HG03159 (cell line): ENCODE measurements at regions not wholly inside any gene's neighbourhood (a gene's known extent, or its start where the extent isn't known, plus 50 kb on each side); places are given as distances from the start of the nearest gene placed in this dataset.
A peak's percentile ranks its signal among the peaks of the same experiment; 100 is the strongest.
"Not testable (repeated sequence)": the region's sequence is repeated elsewhere in the genome, so short reads cannot be mapped to it uniquely, and the experiment has no call there.

Source experiments
- ATAC-seq: cut with Tn5 transposase; IDR thresholded peaks from one replicate; pipeline ENCODE4 v1.9.1; 2021; ENCODE audit warnings: mild to moderate bottlenecking, moderate library complexity; ENCODE audit not compliant: unreplicated experiment

DNA sequence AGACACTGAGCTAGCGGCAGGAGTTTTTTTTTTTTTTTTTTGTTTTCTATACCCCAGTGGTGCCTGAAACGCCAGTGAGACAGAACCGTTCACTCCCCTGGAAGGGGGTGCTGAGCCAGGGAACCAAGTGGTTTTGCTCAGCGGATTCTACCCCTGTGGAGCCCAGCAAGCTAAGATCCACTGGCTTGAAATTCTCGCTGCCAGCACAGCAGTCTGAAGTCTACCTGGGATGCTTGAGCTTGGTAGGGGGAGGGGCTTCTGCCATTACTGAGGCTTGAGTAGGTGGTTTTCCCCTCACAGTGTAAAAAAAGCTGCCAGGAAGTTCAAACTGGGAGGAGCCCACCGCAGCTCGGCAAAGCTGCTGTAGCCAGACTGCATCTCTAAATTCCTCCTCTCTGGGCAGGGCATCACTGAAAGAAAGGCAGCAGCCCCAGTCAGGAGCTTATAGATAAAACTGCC, 173.0 kb downstream of the DMAC1 start:
- ATAC-seq, result not testable (repeated sequence)

DNA sequence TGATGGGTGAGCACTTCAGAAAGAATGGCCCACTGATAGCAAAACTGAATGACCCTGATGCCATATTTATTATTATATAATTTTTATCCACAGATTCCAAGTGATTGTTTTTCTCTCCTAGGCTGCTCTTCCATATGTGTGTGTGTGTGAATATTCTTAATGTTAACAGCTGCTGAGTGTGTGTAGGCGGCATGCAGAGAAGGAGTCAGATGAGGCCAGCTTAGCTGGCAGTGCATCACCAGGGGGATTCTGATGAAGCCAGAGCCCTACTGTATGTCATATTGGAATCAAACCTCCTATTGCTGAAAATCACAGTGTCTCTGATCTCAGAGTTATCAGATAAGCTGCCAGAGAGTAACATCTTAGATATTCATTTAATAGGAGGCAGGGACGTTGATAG, 177.1 kb downstream of the DMAC1 start:
- no peak for ATAC-seq

DNA sequence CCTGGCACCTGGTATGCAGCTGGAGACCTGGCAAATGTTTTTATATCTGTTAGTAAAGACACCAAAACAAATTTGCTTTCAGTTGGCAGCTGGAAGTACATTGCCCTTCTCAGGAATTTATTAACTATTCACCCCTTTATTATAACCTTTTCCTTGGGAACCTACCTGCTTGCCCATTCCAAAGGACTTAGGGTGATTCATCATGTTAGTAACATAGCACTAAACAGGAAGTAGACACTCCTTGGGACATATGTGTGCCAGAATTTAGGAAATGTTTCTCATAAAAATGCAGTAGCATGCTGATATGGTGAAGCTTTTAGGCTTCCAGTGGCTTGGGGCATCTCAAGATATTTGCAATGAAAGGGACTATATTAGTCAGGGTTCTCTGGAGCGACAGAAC, 184.2 kb downstream of the DMAC1 start:
- ATAC-seq, result no peak

DNA sequence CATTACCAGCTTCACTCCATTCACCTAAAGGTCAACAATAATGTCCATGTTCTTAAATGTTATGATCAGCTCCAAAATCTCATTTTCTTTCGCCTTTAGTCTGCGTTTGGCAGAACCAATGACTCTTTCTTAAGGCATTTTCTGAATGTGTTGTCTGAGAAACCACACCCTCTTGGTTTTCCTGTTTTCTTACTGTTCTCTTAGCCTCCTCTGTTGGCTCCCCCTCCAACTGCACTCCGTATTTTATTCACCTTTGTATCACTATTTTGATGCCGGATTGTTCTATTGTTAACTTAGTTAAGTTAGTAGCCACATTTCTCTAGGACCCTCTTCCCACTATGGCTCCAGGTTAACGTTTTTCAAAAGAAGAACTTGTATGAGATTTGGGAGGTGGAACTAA, 185.6 kb downstream of the DMAC1 start:
- ATAC-seq, result no peak

DNA sequence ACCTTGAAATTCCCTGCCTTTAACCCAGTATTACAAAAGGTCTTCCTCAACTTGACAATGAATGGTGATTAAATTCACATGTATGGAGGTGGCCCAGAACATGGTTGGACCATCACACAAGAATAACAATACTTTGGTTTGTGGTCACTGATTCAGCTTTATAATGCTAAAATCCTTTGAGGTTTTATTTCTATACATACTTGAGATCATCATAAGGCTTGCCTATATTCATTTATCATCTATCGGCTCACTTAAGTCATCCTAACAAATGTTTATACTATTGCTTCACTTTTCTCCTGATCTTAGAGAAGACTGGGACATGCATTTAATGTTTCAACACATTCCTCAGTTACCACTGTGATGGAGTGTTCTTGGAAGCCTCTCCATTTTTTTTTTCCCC, 191.3 kb downstream of the DMAC1 start:
- ATAC-seq, result no peak

DNA sequence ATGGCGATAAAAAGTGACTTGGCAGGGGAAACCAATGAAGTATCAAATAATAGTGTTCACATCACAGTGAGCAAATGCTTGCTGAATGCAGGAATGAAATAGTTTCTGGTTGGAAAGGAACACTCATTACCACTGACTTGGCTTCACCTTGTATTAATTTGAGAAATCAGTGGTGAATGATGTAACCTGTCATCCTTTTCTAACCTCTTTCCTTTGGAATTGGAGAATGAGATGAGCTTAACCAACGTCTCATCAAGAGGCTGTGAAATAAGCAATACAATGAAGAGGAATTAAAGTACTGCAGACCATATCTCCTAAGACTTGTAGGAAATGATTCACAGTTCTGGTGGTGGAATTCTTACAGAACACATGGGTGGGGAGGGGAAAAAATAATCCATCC, 192.2 kb downstream of the DMAC1 start:
- ATAC-seq, result no peak

DNA sequence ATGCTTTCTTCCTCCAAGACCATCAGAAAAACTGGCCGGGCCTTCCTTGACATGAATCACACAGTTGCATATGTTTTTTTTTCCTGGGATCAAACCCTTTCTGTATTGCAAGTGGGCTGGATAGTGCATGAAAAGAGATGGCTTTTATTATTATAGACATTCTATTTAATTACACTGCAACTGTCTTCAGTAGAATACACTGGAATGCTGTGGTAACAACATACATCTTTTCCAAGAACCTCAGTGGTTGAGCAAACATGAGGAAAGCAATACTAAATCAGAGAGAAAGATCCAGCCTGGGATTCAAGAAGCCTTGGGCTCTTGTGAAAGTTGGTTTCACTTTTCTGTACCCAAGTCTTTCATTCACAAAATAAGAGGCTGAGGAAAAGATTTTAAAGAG, 193.0 kb downstream of the DMAC1 start:
- no peak for ATAC-seq

DNA sequence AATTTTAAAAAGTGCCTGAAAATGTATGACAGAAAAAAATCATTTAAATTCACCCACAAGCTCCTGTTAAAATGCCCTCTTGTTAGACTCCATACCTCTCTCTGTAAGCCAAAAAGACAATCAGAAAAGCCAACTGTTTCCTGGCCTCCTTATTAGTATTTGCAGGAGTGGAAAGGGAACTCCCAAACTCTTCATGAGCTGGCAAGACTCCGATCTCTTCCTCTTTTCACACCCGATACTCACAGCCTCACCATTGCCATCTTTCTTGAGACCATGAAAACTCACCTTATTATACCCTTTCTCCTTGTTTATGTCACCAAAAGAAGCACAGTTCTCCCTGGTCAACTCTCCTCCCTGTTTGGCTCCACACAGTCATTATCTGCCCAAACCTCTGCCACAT, 197.8 kb downstream of the DMAC1 start:
- ATAC-seq, result no peak

DNA sequence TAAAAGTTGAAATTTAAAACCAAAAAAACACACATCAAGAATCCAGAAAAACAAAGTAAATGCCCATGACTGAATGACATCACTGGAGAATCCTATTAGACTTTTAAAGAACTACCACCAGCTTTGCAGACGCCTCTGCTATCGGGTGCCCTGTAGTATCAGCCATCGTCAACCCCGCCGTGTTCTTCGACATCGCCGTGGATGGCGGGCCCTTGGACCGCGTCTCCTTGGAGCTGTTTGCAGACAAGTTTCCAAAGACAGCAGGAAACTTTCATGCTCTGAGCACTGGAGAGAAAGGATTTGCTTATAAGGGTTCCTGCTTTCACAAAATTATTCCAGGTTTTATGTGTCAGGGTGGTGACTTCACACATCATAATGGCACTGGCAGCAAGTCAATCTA, 201.9 kb downstream of the DMAC1 start:
- no peak for ATAC-seq

DNA sequence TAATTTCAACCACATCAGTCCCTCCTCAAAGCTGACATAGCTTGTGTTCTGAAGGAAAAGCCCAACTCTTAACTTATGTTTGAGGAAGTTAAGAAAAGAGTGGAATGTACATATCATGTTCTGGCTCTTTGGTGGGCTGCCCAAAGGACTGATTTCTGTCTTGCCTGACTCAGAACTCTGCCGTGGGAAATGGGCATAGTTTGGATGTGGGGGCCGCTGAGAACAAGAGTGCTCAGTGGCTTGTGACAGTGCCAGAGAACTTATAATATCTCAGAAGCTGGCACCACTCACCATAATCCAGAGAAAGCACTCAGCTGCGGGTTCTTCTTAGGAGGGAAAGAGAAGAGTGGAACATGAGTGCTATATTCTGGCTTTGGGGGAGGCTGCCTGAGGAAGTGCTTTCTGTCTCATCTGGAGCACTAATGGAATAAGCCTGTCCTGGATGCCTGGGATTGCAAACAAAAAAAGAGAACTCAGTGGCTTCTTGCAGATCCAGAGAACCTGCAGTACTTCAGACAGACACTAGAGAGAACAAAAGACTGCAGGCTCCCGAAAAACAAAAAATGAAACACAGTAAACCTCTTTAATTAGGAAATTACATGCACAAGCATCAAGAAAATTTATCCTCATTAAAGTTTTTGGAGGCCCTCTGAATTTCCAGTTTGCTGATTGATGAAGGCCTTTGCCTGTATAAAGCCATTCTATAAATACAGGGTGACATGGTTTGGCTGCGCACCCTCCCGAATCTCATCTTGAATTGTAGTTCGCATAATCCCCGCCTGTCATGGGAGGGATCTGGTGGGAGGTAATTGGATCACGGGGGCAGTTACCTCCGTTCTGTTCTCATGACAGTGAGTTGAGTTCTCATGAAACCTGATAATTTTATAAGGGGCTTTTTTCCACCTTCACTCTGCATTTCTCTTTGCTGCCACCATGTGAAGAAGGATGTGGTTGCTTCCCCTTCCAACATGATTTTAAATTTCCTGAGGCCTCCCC, 207.0 kb downstream of the DMAC1 start:
- ATAC-seq, result no peak

DNA sequence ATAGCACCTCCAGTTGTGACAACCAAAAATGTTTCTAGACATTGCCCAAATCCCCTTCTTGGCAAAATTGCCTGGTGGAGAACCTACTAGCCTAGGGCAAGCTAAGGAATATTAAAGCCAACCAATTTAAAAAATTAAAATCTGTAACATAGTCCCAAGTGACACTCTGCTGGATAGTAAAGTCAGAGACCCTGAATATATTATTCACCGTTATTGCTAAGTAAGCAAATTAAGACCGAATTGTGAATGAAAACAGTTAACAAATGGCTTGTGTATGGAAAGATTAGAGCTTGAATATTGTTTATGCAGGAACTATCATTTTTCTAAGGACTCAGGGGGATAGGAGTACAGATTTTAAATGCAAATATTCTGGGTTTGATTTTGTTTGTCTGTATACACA, 208.1 kb downstream of the DMAC1 start:
- ATAC-seq, result no peak

DNA sequence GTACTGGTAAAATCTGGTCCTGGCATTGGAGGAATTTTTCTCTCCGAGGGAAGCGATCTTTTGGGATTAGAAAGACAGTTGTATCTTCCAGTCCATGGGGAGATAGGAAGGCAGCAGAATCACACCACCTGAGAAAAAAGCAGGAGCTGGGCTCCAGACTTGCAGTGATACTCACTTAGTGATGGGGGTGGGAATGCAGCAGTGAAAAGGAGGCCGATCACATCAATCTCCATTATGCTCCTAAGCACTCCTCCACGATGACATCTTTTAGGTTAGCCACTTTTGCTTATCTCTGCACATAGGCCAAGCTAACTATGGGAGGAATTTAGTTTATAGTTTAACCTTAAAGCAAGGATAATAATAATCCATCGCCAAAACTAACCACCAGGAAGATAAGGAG, 219.0 kb downstream of the DMAC1 start:
- ATAC-seq, result no peak

DNA sequence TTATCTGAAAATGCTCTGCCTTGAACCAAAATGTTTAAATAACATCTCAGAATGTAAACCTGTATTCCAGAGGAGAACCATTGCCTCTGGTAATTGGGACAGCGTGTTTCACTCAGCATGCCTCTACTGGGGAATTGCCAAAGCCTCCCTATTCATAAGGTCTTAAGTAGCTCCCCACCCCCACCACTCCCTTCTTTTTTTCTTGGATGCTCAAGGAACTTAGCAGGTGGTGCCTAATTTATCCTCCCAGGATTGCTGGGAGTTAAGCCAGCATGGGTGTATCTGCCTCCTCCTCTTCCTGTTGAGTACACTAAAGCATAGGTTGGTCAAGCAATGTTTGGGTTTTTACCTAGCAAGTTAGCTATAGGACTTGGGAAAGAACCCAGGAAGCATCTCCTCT, 220.2 kb downstream of the DMAC1 start:
- no peak for ATAC-seq

DNA sequence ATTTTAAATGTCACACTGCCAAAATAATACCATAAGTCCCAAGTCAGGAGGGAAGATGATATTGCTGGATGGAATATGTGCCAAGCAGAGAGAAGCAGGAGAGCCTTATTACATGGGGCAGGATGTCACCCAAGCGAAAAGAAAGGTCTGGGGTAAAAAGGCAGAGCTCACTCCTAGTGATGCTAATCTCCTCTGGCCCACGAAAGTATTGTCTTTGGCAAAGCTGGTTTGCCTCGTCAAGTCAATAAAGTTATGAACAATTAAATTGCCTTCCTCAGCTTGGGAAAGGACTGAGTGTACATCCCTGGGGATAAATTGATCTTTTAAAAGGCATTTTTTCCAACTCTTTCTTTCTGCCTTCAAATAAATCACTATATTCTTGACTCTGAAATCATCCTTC, 220.6 kb downstream of the DMAC1 start:
- no peak for ATAC-seq

DNA sequence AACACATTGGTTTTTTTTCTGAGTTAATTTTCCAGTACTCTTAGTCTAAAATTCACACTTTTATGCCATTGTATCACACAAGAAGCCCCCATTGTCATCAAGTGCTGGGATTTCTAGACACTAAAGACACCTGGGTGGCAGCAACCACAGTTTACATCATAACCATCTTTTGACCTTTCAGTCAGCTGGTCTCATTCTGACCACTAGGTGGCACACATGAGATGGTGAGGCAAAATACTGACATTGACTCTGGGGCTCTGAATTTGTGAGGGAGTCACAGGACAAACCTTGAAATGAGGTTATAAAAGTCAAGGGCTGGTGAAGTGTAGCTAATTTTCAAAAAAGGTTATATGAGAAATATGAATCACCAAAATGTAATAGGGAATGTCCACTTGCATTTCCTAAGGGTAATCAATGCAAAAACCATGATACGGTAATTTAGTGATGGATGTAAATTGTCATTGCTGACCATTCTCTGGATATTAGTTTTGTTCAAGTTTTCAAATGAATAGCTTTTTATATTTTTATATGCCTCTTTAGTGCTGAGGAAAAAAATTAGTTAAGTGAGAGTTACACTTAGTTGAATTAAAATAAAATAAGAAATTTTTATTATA, 229.4 kb downstream of the DMAC1 start:
- peak; percentile 99 for ATAC-seq

DNA sequence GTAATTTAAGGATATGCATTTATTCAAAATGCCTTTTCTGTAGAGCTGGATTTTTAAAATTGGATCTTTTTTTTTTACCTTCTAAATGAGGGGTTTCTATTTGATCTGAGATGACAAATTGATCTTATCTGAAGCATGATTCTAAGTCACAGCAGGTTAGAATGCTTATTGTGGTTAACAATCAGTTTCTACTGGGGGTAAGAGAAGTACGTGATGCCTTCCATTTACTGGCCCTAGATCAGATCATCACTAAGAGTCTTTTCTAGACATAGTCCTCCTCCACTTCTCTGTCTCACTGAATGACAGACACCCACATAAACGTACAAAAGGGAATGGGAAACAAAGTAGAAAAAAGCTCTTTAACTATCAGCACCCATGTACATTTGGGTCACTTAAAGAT, 231.9 kb downstream of the DMAC1 start:
- ATAC-seq, result no peak

DNA sequence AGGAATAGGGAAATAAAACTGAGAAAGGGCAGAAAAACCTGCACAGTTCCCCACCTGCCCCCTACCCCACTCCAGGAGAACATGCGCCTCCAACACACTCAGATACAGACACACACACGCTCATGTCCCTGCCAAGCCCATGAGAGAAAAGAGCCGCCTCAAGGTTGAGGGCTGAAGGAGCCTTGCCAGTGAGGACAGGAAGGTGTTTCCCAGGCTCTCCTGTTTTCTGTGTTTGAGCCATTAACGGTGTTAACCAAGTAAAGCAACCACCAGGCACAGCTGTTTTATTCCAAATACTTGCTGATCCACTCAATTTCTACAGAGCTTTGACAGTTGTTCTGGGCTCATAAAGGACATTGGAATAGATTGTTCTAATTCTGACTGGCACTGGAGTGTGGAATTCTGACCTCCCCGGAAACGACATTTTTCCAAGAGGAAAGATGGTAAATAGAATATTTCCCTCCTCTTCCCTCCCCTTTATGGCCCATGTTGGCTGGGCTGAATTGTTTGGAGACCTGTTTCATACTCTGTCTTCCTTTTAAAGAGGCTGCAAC, 238.0 kb downstream of the DMAC1 start:
- no peak for ATAC-seq

DNA sequence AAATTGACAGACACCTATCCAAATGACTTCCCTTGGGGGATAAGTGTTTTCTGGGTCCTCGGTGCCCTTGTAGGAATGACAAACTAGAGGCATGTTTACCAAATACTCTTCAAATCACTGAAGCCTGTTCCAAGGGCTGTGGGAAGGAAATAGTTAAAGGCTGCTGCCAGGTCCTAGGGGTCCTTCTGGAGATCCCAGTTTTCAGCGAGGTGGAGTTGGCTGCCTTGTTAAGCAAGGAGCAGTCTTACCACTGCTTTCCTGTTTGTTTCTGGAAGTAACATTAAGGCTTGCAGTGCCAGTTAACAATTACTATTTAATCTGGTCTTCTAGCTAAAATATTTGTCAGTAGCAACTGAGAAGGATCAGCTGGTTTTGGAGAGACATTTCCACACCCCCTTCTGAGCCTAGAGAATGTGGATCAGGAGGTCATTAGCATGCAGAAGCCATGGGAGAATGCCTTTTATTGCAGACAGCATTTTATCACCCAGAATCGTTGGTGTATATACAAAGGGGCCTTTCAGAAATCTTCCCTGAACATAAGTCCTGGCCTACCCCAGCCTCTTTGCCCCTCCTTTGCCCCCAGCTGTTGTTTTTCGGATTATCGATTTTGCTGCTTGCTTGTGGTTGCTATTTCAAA, 238.8 kb downstream of the DMAC1 start:
- ATAC-seq, result no peak

DNA sequence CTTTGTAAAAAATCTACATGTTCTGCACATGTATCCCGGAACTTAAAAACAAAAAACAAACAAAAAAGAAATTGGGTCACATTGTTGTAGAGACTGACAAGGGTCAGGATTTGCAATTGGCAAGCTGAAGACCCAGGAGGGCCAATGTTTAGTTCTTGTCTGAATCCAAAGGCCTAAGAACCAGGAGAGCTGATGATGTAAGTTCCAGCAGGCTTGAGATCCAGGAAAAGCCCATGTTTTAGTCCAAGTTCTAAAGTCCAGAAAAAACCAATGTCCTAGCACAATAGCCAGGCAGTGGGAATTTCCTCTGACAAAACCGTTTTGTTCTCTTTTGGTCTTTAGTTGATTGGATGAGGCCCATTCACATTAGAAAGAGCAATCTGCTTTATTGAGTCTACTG, 244.9 kb downstream of the DMAC1 start:
- no peak for ATAC-seq

DNA sequence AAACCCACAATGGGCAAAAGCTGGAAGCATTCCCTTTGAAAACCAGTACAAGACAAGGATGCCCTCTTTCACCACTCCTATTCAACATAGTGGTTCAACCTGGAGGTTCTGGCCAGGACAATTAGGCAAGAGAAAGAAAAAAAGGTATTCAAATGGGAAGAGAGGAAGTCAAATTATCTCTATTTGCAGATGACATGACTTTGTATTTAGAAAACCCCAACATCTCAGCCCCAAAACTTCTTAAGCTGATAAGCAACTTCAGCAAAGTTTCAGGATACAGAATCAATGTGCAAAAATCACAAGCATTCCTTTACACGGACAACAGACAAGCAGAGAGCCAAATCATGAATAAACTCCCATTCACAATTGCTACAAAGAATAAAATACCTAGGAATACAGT, 246.9 kb downstream of the DMAC1 start:
- ATAC-seq, result not testable (repeated sequence)

DNA sequence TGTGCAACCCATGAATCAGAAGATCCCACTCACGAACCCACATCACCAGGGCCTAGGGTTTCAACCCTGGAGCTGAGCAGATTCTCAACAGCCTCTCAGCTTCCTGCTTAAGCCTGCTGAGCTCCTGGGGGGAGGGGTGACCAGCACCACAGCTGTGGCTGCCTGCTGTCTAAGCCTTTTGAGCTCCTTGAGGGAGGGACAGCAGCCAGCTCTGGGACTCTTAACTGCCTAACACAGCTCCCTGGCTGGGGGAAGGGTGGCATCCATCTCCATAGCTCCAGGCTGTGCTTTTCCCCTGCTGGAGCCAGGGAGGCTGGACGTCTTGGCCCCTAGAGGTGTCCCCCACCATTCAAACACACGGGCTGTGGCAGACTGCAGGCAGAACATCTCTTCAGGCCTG, 250.3 kb downstream of the DMAC1 start:
- ATAC-seq, result no peak

DNA sequence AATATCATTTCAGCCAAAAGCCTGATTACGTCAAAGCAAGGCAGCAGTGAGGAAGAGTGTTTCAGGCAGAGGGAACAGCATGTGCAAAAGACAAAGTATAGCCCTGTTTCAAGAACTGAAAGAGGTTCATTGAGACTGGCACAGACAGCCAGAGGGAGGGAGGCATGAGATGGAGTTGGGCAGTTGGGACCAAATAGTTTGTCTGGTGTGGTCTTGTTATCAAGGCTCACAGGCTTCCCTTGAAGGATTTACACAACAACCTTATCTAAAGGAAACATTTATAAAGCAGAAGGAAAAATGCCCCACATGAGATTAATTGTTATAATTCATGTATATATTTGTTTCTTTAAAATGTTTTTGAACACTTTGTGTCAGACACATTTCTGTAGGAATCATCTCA, 253.3 kb downstream of the DMAC1 start:
- no peak for ATAC-seq
